ENCODE measurements at regions not wholly inside any gene's neighbourhood (a gene's known extent, or its start where the extent isn't known, plus 50 kb on each side); places are given as distances from the start of the nearest gene placed in this dataset.
"Not testable (repeated sequence)": the region's sequence is repeated elsewhere in the genome, so short reads cannot be mapped to it uniquely, and the experiment has no call there.

DNA sequence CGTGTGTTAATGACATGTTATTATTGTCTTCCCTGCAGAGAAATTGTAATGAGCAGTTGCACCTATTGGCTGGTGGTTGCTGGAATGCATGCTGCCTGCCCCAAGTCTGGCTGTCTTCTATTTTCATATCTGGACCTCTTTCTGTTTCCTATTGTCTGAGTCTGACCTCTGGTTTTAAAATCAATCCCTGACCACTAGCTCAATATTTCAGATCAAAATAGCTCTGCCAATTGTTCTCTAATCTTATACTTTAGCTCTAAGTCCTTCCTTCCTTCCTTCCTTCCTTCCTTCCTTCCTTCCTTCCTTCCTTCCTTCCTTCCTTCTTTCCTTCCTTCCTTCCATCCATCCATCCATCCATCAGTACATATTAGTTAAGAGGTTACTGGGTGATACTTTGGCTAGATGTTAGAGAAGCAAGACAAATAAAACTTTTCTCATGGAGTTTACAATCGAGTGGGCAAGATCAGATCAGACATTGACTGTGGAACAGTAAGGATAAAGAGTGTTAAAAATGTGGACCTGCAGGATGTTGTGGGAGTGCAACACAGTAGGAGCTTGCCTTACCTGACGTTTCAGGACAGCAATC, 417.1 kb downstream of the SOCS6 start:
- no peak for DNase-seq
- Mint-ChIP-seq H3K9me3 (peaks cover 16% of the 10 kb centered on the region), H3K4me1 (no peaks in the 10 kb centered on the region), H3K27ac (no peak overlapping the region), H3K27me3 (no peaks in the 10 kb centered on the region), H3K4me3 (no peak overlapping the region), H3K36me3 (ENCODE audit: low read depth) (no peaks in the 10 kb centered on the region)
- intact Hi-C loops (cut with micrococcal nuclease) = no loop called here

DNA sequence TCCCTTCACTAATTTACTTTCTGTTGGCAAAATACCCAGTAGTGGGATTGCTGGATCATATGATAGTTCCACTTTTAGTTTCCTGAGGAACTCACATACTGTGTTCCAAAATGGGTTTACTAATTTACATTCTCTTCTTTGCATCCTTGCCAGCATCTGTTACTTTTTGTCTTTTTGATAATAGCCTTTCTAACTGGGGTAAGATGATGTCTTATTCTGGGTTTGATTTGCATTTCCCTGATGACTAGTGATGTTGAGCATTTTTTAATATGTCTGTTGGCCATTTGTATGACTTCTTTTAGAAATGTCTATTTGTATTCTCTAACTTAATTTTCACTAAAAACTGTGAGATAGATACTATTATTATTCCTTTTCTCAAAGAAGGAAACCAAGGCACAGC, 411.7 kb downstream of the SOCS6 start:
- no peak for DNase-seq
- no peaks in the 10 kb centered on the region for H3K27me3 Mint-ChIP-seq
- no peaks in the 10 kb centered on the region for H3K36me3 Mint-ChIP-seq (ENCODE audit: low read depth)
- no peak overlapping the region for H3K27ac Mint-ChIP-seq
- intact Hi-C loops (cut with micrococcal nuclease) = no loop called here
- H3K9me3 Mint-ChIP-seq = peaks cover 25% of the 10 kb centered on the region
- no peak overlapping the region for H3K4me3 Mint-ChIP-seq
- H3K4me1 Mint-ChIP-seq = no peaks in the 10 kb centered on the region

DNA sequence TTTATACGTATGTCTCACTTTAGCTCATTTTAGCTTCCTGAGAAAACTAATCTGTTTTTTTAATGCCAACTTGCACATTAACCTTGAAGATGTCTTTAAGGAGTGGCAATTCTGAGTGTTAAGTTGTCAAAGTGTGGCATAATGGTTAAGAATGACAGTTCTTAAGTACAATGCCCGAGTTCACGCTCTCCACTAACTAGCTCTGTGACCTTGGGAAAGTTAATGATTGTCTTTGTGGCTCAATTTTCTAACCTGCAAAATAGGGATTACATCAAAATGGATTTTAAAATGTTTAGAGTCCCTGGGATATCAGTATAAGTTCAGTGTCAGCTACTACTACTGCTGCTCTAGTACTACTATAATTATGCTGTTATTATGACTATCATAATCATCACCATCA, 409.7 kb downstream of the SOCS6 start:
- no peak for DNase-seq
- Mint-ChIP-seq H3K27ac (no peak overlapping the region), H3K4me1 (no peaks in the 10 kb centered on the region), H3K36me3 (ENCODE audit: low read depth) (no peaks in the 10 kb centered on the region), H3K4me3 (no peak overlapping the region), H3K9me3 (peaks cover 25% of the 10 kb centered on the region), H3K27me3 (no peaks in the 10 kb centered on the region)
- intact Hi-C loops (cut with micrococcal nuclease) = no loop called here

DNA sequence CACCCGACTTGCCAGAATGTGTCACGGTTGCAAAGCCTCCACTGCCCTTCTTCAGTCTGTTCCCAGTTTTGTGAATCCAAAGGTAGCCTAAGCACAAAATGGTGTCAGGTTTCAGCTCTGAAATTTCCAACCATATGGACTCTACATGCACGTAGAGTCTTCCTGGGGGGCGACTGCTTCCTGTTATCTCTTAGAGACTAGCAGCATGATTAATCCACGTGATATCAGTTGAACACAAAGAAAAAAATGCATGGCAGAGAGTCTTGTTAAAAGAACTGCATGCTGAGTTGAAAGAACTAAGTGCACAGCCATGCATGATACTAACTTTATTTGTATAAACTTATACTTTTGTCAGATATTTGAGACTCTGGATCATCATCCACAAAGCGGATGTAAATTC, 404.4 kb downstream of the SOCS6 start:
- H3K27ac Mint-ChIP-seq = no peak overlapping the region
- no peaks in the 10 kb centered on the region for H3K27me3 Mint-ChIP-seq
- DNase-seq = no peak
- H3K4me3 Mint-ChIP-seq = no peak overlapping the region
- peaks cover under 1% of the 10 kb centered on the region for H3K4me1 Mint-ChIP-seq
- intact Hi-C loops (cut with micrococcal nuclease) = no loop called here
- peaks cover 9% of the 10 kb centered on the region for H3K9me3 Mint-ChIP-seq
- H3K36me3 Mint-ChIP-seq (ENCODE audit: low read depth) = no peaks in the 10 kb centered on the region

DNA sequence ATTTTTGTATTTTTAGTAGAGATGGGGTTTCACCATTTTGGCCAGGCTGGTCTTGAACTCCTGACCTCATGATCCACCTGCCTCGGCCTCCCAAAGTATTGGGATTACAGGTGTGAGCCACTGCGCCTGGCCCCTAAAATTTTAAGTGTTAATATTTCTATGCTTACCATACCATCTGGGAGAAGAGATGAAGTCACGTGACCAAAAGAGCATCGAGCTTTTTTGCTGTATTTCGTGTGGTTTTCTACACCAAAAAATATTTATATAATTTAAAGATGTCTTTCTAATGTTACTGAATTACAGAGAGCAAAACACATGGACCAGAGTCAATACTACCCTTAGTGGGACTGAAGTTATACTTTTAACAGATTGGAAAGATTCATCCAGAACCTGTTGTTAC, 400.9 kb downstream of the SOCS6 start:
- H3K27ac Mint-ChIP-seq; H3K4me3 Mint-ChIP-seq; H3K9me3 Mint-ChIP-seq; H3K4me1 Mint-ChIP-seq; intact Hi-C loops (cut with micrococcal nuclease); DNase-seq; H3K27me3 Mint-ChIP-seq; H3K36me3 Mint-ChIP-seq (ENCODE audit: low read depth): not testable (repeated sequence)

DNA sequence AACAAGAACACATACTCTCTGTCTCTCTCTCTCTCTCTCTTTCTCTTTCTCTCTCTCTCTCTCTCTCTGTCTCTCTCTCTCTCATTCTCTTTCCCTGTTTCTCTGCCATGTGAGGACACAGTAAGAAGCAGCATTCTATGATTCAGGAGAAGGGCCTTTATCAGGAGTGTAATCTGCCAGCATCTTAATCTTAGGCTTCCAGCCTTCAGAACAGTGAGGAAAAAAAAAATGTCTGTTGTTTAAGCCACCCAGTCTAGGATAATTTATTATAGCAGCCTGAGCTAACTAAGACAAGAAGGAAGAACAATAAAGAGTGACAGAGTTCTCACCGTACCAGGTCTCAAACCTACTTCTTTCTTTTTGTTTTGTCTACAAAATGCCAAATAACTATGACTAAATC, 399.4 kb downstream of the SOCS6 start:
- Mint-ChIP-seq H3K36me3 (ENCODE audit: low read depth) (no peaks in the 10 kb centered on the region), H3K27me3 (no peaks in the 10 kb centered on the region), H3K9me3 (peaks cover 4% of the 10 kb centered on the region), H3K27ac (no peak overlapping the region), H3K4me1 (peaks cover 2% of the 10 kb centered on the region), H3K4me3 (no peak overlapping the region)
- DNase-seq = no peak
- intact Hi-C loops (cut with micrococcal nuclease) = no loop called here

DNA sequence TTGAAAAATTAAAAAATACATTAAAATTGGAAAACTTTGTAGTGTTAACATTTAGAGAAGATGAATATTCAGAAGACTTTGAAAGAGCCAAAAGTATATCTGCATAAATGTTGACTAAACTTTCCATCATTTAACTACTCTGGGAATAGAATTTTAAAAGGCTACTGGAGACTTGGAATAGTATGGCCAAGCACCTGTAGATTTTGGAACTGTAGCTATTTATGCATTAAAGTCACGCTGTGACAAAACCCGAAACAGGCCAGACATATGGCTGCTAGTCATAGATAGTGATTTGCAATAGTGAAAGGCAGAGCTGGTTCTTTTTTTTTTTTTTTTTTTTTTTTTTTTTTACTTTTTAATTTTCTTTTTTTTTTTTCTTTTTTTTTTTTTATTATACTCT, 396.0 kb downstream of the SOCS6 start:
- intact Hi-C loops (cut with micrococcal nuclease) = no loop called here
- Mint-ChIP-seq H3K27ac (no peak overlapping the region), H3K27me3 (no peaks in the 10 kb centered on the region), H3K4me1 (peaks cover 4% of the 10 kb centered on the region), H3K4me3 (no peak overlapping the region), H3K36me3 (ENCODE audit: low read depth) (no peaks in the 10 kb centered on the region), H3K9me3 (peaks cover 8% of the 10 kb centered on the region)
- DNase-seq = no peak

DNA sequence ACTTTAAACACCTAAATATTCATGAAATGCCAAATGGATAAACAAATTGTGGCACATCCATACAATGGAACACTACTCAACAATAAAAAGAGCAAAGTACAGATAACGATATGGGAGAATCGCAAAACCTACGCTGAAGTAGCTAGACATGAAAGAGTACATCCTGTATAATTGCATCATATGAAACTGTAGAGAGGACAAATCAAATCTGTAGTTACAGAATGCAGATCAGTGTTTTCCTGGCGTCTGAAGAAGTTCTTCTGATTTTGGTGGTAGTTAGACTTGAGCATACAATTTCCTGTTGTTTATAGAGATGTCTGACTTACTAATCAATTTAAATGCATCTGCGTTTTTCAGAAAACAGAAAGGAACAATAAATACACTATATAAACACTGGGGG, 394.4 kb downstream of the SOCS6 start:
- no peaks in the 10 kb centered on the region for H3K36me3 Mint-ChIP-seq (ENCODE audit: low read depth)
- H3K4me3 Mint-ChIP-seq = no peak overlapping the region
- H3K27ac Mint-ChIP-seq = no peak overlapping the region
- DNase-seq = no peak
- peaks cover 4% of the 10 kb centered on the region for H3K4me1 Mint-ChIP-seq
- intact Hi-C loops (cut with micrococcal nuclease) = no loop called here
- peaks cover 7% of the 10 kb centered on the region for H3K9me3 Mint-ChIP-seq
- no peaks in the 10 kb centered on the region for H3K27me3 Mint-ChIP-seq

DNA sequence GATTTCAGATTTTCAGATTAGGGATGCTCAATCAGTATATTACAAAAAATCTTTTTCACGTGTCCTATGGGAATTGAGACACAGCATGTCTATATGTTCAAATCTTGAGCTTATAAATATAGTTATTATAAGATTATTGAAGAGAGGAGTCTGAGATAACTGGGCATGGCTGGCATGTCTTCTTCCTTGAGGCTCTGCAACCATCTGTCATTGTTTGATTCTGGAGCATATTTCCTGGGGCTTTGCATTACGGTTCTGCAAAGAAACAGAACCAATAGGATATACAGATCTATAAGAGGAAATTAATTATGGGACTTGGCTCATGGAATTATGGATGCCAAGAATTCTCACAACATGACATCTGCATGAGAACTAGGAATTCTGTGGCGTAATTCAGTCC, 386.1 kb downstream of the SOCS6 start:
- Mint-ChIP-seq H3K4me1 (peaks cover 4% of the 10 kb centered on the region), H3K27ac (no peak overlapping the region), H3K27me3 (no peaks in the 10 kb centered on the region), H3K36me3 (ENCODE audit: low read depth) (no peaks in the 10 kb centered on the region), H3K4me3 (no peak overlapping the region), H3K9me3 (peaks cover 5% of the 10 kb centered on the region)
- no peak for DNase-seq
- intact Hi-C loops (cut with micrococcal nuclease) = no loop called here

DNA sequence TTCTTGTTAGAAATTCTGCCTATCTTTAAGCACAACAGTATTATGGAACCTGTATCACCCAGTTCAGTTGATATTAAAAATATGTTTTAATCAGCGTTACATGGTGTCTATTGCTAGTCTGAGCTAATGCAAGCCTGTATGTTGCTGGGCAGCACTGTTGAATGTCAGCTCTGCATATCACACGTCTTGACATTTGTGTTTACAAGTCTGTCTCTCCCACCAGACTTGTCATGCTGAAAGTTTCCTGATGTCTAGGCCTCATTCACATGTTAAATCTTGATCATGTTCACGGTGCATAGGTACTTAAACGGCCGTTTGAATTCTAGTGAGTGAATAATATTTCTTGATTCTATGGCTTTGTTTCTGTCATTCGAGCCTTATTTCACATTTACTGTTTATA, 385.0 kb downstream of the SOCS6 start:
- Mint-ChIP-seq H3K36me3 (ENCODE audit: low read depth) (no peaks in the 10 kb centered on the region), H3K4me1 (peaks cover 4% of the 10 kb centered on the region), H3K27ac (no peak overlapping the region), H3K4me3 (no peak overlapping the region), H3K27me3 (no peaks in the 10 kb centered on the region), H3K9me3 (peaks cover 5% of the 10 kb centered on the region)
- intact Hi-C loops (cut with micrococcal nuclease) = no loop called here
- no peak for DNase-seq

DNA sequence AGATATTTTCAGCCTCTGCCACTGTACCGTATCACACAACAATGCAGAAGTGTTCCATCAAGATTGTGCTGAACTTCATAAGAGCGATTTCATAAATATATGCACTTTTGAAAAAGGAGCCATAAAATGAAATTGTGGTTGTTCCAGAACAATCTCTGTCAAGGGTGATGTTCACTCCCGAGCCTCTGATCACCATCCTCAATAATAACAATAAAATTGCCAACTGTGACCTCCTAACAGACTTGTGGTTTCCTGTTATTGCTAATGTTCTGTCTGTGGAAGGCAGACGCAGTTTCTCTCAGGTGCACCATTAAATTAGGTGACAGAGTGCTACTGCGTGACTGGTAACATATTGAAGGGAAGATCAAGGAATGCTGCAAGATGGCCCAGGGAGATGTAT, 383.7 kb downstream of the SOCS6 start:
- H3K36me3 Mint-ChIP-seq (ENCODE audit: low read depth) = no peaks in the 10 kb centered on the region
- intact Hi-C loops (cut with micrococcal nuclease) = no loop called here
- H3K27ac Mint-ChIP-seq = no peak overlapping the region
- H3K4me1 Mint-ChIP-seq = peaks cover 4% of the 10 kb centered on the region
- no peaks in the 10 kb centered on the region for H3K27me3 Mint-ChIP-seq
- peaks cover 8% of the 10 kb centered on the region for H3K9me3 Mint-ChIP-seq
- DNase-seq = no peak
- H3K4me3 Mint-ChIP-seq = peak overlapping the region; percentile 3

DNA sequence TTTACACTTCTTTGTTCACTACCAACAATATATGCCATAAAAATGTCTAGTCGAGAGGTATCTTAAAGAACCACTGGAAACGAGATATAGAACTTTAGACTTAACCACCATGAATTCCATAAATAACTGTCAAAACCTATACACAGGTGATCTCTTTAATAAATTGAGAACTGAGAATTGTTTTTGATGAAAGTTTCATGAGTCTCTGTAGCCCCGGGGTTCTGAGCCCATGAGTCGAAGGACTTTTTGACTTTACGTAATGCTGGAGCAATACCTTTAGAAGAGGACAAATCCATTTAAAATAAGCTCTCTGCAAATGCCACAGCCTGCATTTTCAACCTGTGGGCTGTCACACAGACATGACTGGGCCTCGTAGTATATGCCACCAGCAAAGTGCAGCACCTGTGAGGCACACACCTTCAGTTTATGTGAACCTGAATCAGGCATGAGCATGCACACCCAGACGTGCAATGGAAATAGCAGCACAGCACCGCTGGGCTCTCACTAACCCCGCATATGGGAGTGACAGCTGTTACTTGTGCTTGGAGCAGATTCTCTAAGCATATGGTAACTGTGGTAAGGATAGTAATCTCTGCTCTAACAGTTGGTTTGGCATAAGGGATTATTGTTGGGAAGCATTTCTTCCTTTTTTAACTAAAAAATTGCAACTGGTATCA, 383.2 kb downstream of the SOCS6 start:
- Mint-ChIP-seq H3K4me1 (peaks cover 4% of the 10 kb centered on the region), H3K27me3 (no peaks in the 10 kb centered on the region), H3K36me3 (ENCODE audit: low read depth) (no peaks in the 10 kb centered on the region), H3K27ac (no peak overlapping the region), H3K9me3 (peaks cover 8% of the 10 kb centered on the region), H3K4me3 (no peak overlapping the region)
- intact Hi-C loops (cut with micrococcal nuclease) = no loop called here
- DNase-seq = no peak

DNA sequence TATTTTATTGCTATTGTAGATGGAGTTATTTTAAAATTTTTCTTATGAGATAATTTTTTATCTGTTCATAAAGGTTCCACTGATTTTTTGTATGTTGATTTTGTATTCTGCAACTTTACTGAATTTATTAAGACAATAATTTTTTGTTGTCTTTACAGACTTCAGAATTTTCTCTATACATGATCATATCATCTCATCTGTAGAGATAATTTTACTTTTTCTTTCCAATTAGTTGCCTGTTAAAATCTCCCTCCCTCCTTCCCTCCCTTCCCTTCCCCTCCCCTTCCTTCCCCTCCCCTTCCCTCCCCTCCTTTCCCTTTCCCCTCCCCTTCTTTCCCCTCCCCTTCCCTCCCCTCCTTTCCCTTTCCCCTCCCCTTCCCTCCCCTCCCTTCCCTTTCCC, 378.1 kb downstream of the SOCS6 start:
- H3K36me3 Mint-ChIP-seq (ENCODE audit: low read depth) = no peaks in the 10 kb centered on the region
- DNase-seq = no peak
- H3K27me3 Mint-ChIP-seq = no peaks in the 10 kb centered on the region
- no peak overlapping the region for H3K4me3 Mint-ChIP-seq
- H3K9me3 Mint-ChIP-seq = peaks cover 12% of the 10 kb centered on the region
- no peak overlapping the region for H3K27ac Mint-ChIP-seq
- H3K4me1 Mint-ChIP-seq = peaks cover 2% of the 10 kb centered on the region
- intact Hi-C loops (cut with micrococcal nuclease) = no loop called here

DNA sequence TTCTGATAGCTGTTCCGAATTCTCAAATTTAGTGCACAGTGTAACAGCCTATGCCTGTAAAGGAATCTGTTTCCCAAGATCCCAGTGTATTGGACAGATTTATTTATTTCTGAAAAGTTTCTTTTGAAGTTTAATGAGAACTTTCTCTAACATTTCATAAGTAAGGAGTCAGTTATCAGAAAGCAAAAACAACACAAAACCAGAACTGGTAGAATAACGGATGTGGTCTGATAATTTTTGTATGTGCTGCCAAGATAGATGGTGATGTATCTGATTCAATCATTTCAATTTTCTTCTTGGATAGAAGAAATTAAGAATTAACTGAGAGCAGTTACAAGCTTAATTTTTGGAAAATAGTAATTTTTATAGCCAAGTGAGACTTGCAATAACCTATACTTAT, 374.3 kb downstream of the SOCS6 start:
- Mint-ChIP-seq H3K27me3 (no peaks in the 10 kb centered on the region), H3K4me3 (no peak overlapping the region), H3K9me3 (peaks cover 4% of the 10 kb centered on the region), H3K4me1 (peaks cover 6% of the 10 kb centered on the region), H3K27ac (no peak overlapping the region), H3K36me3 (ENCODE audit: low read depth) (no peaks in the 10 kb centered on the region)
- intact Hi-C loops (cut with micrococcal nuclease) = no loop called here
- no peak for DNase-seq

DNA sequence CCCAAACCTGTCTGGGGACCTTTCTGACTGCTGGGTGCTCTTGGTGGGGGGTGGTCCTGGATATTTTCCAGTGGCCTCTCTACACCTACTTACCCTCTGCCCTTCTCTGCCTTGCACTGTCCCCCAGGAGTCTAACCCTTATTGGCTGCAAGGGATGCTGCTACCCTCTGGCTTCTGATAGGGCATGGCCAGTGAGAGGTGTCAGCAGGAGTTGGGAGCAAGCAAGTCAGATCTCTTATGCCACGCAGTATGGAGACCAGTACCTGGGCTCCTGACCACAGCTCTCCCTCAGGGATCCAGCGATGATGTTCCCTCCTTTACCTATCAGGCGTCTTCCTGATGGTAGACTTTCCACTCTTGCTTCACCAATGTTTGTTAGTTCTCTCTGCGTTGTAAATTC, 373.7 kb downstream of the SOCS6 start:
- DNase-seq = no peak
- peaks cover 4% of the 10 kb centered on the region for H3K9me3 Mint-ChIP-seq

More for the DNA sequence above, 373.7 kb downstream of the SOCS6 start:
- no peak overlapping the region for H3K27ac Mint-ChIP-seq
- H3K36me3 Mint-ChIP-seq (ENCODE audit: low read depth) = no peaks in the 10 kb centered on the region
- intact Hi-C loops (cut with micrococcal nuclease) = no loop called here
- H3K27me3 Mint-ChIP-seq = no peaks in the 10 kb centered on the region
- H3K4me3 Mint-ChIP-seq = no peak overlapping the region
- H3K4me1 Mint-ChIP-seq = peaks cover 6% of the 10 kb centered on the region

Data from activated CD4-positive, alpha-beta T cell treated with anti-CD3 and anti-CD28 coated beads, Interleukin-2, amount 10 ng/mL, durations not matched to agents 24 days and 14 days (primary cell).